Fibroblast of lung (primary cell): ENCODE measurements at regions not wholly inside any gene's neighbourhood (a gene's known extent, or its start where the extent isn't known, plus 50 kb on each side); places are given as distances from the start of the nearest gene placed in this dataset.
"Not testable (repeated sequence)": the region's sequence is repeated elsewhere in the genome, so short reads cannot be mapped to it uniquely, and the experiment has no call there.

ENCODE experiments used
- DNase-seq, 2 donors: peaks; one replicate each; pipeline versions ENCODE4 v3.0.0 to v3.0.0-alpha.2; 2010; ENCODE audit warnings: low read depth in 2 of 2
- H2AFZ ChIP-seq: 2 replicates; pipeline ENCODE4 v1.5.1; 2012; ENCODE audit warnings: low read length, control low read depth, inconsistent platforms
- H3K27ac ChIP-seq: 2 replicates; pipeline ENCODE4 v1.5.1; 2011; ENCODE audit warnings: low read length, control low read depth; ENCODE audit not compliant: insufficient read depth
- H3K27me3 ChIP-seq: 2 replicates; pipeline ENCODE4 v1.5.1; 2011; ENCODE audit warnings: mild to moderate bottlenecking, low read length; ENCODE audit not compliant: control insufficient read depth, insufficient read depth
- H3K36me3 ChIP-seq: 2 replicates; pipeline ENCODE4 v1.5.1; 2011; ENCODE audit warnings: low read length; ENCODE audit not compliant: control insufficient read depth, insufficient read depth
- H3K4me1 ChIP-seq: 2 replicates; pipeline ENCODE4 v1.5.1; 2011; ENCODE audit warnings: low read length; ENCODE audit not compliant: control insufficient read depth, insufficient read depth; ENCODE audit errors: extremely low read depth
- H3K4me2 ChIP-seq: 2 replicates; pipeline ENCODE4 v1.5.1; 2011; ENCODE audit warnings: low read length, control low read depth; ENCODE audit not compliant: insufficient read depth; ENCODE audit errors: extremely low read depth
- H3K4me3 ChIP-seq, 4 experiments: fragments of 200-600 bp in 1 of 4; sonication (generic) in 1 of 4; replicated peaks in 1 of 4; 2 replicates each; pipeline ENCODE4 v1.5.1; 2011 to 2016; ENCODE audit warnings: low read length in 4 of 4, low read depth in 3 of 4, mild to moderate bottlenecking in 3 of 4, control low read depth in 2 of 4, inconsistent platforms in 1 of 4, mixed read lengths in 1 of 4; ENCODE audit not compliant: insufficient read depth in 1 of 4; ENCODE audit errors: control extremely low read depth in 1 of 4
- H3K79me2 ChIP-seq: 2 replicates; pipeline ENCODE4 v1.5.1; 2012; ENCODE audit warnings: mild to moderate bottlenecking, low read length, inconsistent platforms; ENCODE audit not compliant: control insufficient read depth, insufficient read depth
- H3K9ac ChIP-seq: 2 replicates; pipeline ENCODE4 v1.5.1; 2011; ENCODE audit warnings: mild to moderate bottlenecking, low read length, control low read depth; ENCODE audit not compliant: insufficient read depth
- H3K9me3 ChIP-seq: 2 replicates; pipeline ENCODE4 v1.5.1; 2012; ENCODE audit warnings: low read depth, low read length; ENCODE audit not compliant: control insufficient read depth, insufficient read depth
- H4K20me1 ChIP-seq: 2 replicates; pipeline ENCODE4 v1.5.1; 2011; ENCODE audit warnings: low read length; ENCODE audit not compliant: control insufficient read depth, insufficient read depth; ENCODE audit errors: extremely low read depth
- CTCF ChIP-seq, 2 donors: IDR thresholded peaks in 1 of 2; conservative IDR thresholded peaks in 1 of 2; 1 replicate in 1 of 2; 2 replicates in 1 of 2; pipeline ENCODE4 v1.5.1; 2011 to 2012; ENCODE audit warnings: low read length in 2 of 2, control low read depth in 1 of 2, inconsistent platforms in 1 of 2, low read depth in 1 of 2, mild to moderate bottlenecking in 1 of 2
- EZH2 ChIP-seq: IDR thresholded peaks from 2 replicates; pipeline ENCODE4 v1.5.1; 2012; ENCODE audit warnings: low read length, control low read depth, mild to moderate bottlenecking; ENCODE audit errors: missing control alignments

GRCh38 chr18:14221689-14222088, 89.5 kb upstream of the ZNF519 start:
- no peak for DNase-seq
- H3K9me3 ChIP-seq, result no peaks in the 10 kb centered on the region
- H3K79me2 ChIP-seq, result no peaks in the 10 kb centered on the region
- no peak overlapping the region for H2AFZ ChIP-seq
- no peaks in the 10 kb centered on the region for H3K4me1 ChIP-seq
- no peaks in the 10 kb centered on the region for H4K20me1 ChIP-seq
- H3K27ac ChIP-seq, result no peak overlapping the region
- H3K4me2 ChIP-seq, result no peak overlapping the region
- no peaks in the 10 kb centered on the region for H3K36me3 ChIP-seq
- TF ChIP-seq EZH2 (no peak), CTCF (conservative IDR thresholded peaks at IDR 0.05 in 1 of 2, IDR thresholded peaks at IDR 0.05 in 1 of 2; ENCODE audit: low read depth in 1 of 2, low read length in 2 of 2) (no peak)
- H3K9ac ChIP-seq, result no peak overlapping the region
- H3K4me3 ChIP-seq, result no peak overlapping the region
- no peaks in the 10 kb centered on the region for H3K27me3 ChIP-seq

- not testable (repeated sequence) for H3K9ac ChIP-seq, H3K4me3 ChIP-seq, H4K20me1 ChIP-seq, H3K36me3 ChIP-seq, H2AFZ ChIP-seq, H3K27ac ChIP-seq, H3K27me3 ChIP-seq, H3K4me1 ChIP-seq, DNase-seq, H3K79me2 ChIP-seq, H3K9me3 ChIP-seq, H3K4me2 ChIP-seq
Measured at GRCh38 chr18:14215952-14216351, 83.7 kb upstream of the ZNF519 start.

- H3K4me1 ChIP-seq, H3K4me2 ChIP-seq: not testable (repeated sequence)
Measured at GRCh38 chr18:14203424-14203823, 71.2 kb upstream of the ZNF519 start.

GRCh38 chr18:14190776-14191442, 58.7 kb upstream of the ZNF519 start:
- H3K27ac ChIP-seq, H3K36me3 ChIP-seq, H3K4me2 ChIP-seq, H4K20me1 ChIP-seq, H3K4me1 ChIP-seq, H3K27me3 ChIP-seq, H3K4me3 ChIP-seq, H3K79me2 ChIP-seq, H2AFZ ChIP-seq, H3K9ac ChIP-seq, H3K9me3 ChIP-seq, DNase-seq: not testable (repeated sequence)

More at GRCh38 chr18:14203424-14203823, 71.2 kb upstream of the ZNF519 start:
- H3K9ac ChIP-seq, H3K4me3 ChIP-seq, H3K27me3 ChIP-seq, H3K79me2 ChIP-seq, H4K20me1 ChIP-seq, H3K9me3 ChIP-seq, DNase-seq, H3K36me3 ChIP-seq, H2AFZ ChIP-seq, H3K27ac ChIP-seq: not testable (repeated sequence)
